DOHH2 (cell line): ENCODE measurements at regions not wholly inside any gene's neighbourhood (a gene's known extent, or its start where the extent isn't known, plus 50 kb on each side); places are given as distances from the start of the nearest gene placed in this dataset.

Source experiments
- H3F3A ChIP-seq: fragments of 200-600 bp; sonication (generic), shearing (Covaris generic); 2 replicates; pipeline ENCODE4 v1.6.0; 2016; ENCODE audit warnings: antibody characterized with exemption, mild to moderate bottlenecking; ENCODE audit not compliant: control insufficient read depth, insufficient read depth
- H3K27ac ChIP-seq: fragments of 200-600 bp; sonication (generic); 2 replicates; pipeline ENCODE4 v1.5.1; 2014; ENCODE audit warnings: low read depth, mild to moderate bottlenecking, low read length, moderate library complexity
- H3K27me3 ChIP-seq: fragments of 200-600 bp; sonication (generic); 2 replicates; pipeline ENCODE4 v1.6.1; 2014; ENCODE audit warnings: mild to moderate bottlenecking, low read length, mixed read lengths; ENCODE audit not compliant: control insufficient read depth
- H3K36me3 ChIP-seq: fragments of 200-600 bp; sonication (generic); 2 replicates; pipeline ENCODE4 v1.6.1; 2014; ENCODE audit warnings: mild to moderate bottlenecking, low read length, moderate library complexity, mixed read lengths; ENCODE audit not compliant: control insufficient read depth
- H3K4me1 ChIP-seq: fragments of 200-600 bp; sonication (generic); 2 replicates; pipeline ENCODE4 v1.6.1; 2014; ENCODE audit warnings: mild to moderate bottlenecking, low read length, mixed read lengths; ENCODE audit not compliant: control insufficient read depth
- H3K4me2 ChIP-seq: fragments of 200-600 bp; sonication (generic); 2 replicates; pipeline ENCODE4 v1.6.0; 2014; ENCODE audit warnings: mild to moderate bottlenecking, low read length, moderate library complexity
- H3K4me3 ChIP-seq: fragments of 200-600 bp; sonication (generic); 2 replicates; pipeline ENCODE4 v1.5.1; 2014; ENCODE audit warnings: mild to moderate bottlenecking, low read length, mixed read lengths
- H3K79me2 ChIP-seq: fragments of 200-600 bp; sonication (generic); 2 replicates; pipeline ENCODE4 v1.6.1; 2014; ENCODE audit warnings: mild to moderate bottlenecking, low read length, mixed read lengths; ENCODE audit not compliant: control insufficient read depth
- H3K9me2 ChIP-seq: fragments of 200-600 bp; sonication (generic); replicated peaks from 2 replicates; pipeline ENCODE4 v1.6.1; 2014; ENCODE audit warnings: mild to moderate bottlenecking, low read length, mixed read lengths; ENCODE audit not compliant: control insufficient read depth
- H3K9me3 ChIP-seq: fragments of 200-600 bp; sonication (generic); 2 replicates; pipeline ENCODE4 v1.6.1; 2014; ENCODE audit warnings: antibody characterized with exemption, low read length, mixed read lengths; ENCODE audit not compliant: control insufficient read depth, insufficient read depth
- H4K20me1 ChIP-seq: fragments of 200-600 bp; sonication (generic); 2 replicates; pipeline ENCODE4 v1.6.0; 2014; ENCODE audit warnings: low read depth, mild to moderate bottlenecking, antibody characterized with exemption, low read length, moderate library complexity; ENCODE audit not compliant: control insufficient read depth, insufficient read depth
- EZH2phosphoT487 ChIP-seq: fragments of 200-600 bp; sonication (generic); IDR thresholded peaks from 2 replicates; pipeline ENCODE4 v1.6.1; 2017; ENCODE audit warnings: borderline replicate concordance, mild to moderate bottlenecking, antibody characterized with exemption, low read length, moderate library complexity, mixed read lengths
- TF ChIP-seq, protein P1 (sequence below): fragments of 200-600 bp; sonication (generic); IDR thresholded peaks from one replicate; pipeline ENCODE4 v1.5.1; 2014; ENCODE audit warnings: antibody characterized with exemption, mild to moderate bottlenecking, low read depth, low read length; ENCODE audit not compliant: poor library complexity, severe bottlenecking

DNA sequence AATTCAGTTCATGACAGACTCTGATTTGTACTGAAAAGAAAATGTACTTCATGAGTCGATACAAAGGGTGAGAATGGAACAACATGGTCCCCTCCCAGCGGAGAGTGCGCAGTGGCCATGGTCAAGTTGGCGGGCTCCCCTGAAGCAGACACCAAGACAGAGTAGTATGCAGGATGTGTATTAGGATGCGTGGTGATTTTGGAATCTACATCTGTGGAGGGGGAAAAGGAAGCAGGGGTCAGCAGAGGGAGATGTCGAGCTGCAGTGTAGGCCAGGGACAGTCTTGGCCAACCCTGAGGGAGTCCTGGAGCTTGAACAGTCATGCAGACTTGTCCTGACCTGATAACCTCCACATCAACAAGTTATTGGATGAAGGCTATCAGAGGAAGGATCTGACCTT is 481.0 kb downstream of the OMA1 start:
- no peaks in the 10 kb centered on the region for H3K9me3 ChIP-seq
- no peak overlapping the region for H3K4me2 ChIP-seq
- no peak overlapping the region for H3K4me3 ChIP-seq
- no peaks in the 10 kb centered on the region for H3K36me3 ChIP-seq
- H3K27me3 ChIP-seq, result no peaks in the 10 kb centered on the region
- TF ChIP-seq, protein P1, sequence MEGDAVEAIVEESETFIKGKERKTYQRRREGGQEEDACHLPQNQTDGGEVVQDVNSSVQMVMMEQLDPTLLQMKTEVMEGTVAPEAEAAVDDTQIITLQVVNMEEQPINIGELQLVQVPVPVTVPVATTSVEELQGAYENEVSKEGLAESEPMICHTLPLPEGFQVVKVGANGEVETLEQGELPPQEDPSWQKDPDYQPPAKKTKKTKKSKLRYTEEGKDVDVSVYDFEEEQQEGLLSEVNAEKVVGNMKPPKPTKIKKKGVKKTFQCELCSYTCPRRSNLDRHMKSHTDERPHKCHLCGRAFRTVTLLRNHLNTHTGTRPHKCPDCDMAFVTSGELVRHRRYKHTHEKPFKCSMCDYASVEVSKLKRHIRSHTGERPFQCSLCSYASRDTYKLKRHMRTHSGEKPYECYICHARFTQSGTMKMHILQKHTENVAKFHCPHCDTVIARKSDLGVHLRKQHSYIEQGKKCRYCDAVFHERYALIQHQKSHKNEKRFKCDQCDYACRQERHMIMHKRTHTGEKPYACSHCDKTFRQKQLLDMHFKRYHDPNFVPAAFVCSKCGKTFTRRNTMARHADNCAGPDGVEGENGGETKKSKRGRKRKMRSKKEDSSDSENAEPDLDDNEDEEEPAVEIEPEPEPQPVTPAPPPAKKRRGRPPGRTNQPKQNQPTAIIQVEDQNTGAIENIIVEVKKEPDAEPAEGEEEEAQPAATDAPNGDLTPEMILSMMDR, result no peak
- no peak for TF ChIP-seq EZH2phosphoT487
- no peak overlapping the region for H3K27ac ChIP-seq
- H3F3A ChIP-seq, result no peaks in the 10 kb centered on the region
- no peaks in the 10 kb centered on the region for H4K20me1 ChIP-seq
- H3K79me2 ChIP-seq, result no peaks in the 10 kb centered on the region
- no peaks in the 10 kb centered on the region for H3K4me1 ChIP-seq
- no peaks in the 10 kb centered on the region for H3K9me2 ChIP-seq

DNA sequence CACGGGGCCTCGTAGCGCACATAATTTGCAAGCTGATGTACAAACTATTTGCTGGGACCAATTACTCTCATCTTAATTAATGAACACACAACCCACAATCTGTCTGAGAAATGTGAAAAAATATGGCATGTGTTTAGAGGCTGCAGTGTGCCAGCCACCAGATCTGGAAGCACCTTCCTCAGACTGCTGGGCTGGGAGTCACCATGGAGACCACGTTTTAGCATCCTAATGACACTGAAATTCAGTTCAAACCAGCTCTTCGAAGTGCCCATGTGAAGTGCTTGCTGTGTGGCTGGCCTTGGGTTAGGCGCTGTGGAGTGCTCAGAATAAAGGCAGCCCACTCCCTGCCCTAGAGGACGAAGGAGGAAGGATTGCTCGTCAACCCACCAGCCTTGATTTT is 482.4 kb downstream of the OMA1 start:
- Histone ChIP-seq H3K79me2 (no peaks in the 10 kb centered on the region), H3K36me3 (no peaks in the 10 kb centered on the region), H4K20me1 (no peaks in the 10 kb centered on the region), H3K27ac (no peak overlapping the region), H3K27me3 (no peaks in the 10 kb centered on the region), H3K4me3 (no peak overlapping the region), H3K4me1 (no peaks in the 10 kb centered on the region), H3K9me2 (no peaks in the 10 kb centered on the region), H3K9me3 (no peaks in the 10 kb centered on the region), H3F3A (no peaks in the 10 kb centered on the region), H3K4me2 (no peak overlapping the region)
- no peak for TF ChIP-seq EZH2phosphoT487
- TF ChIP-seq, protein P1, result no peak

- no peak overlapping the region for H3K4me2 ChIP-seq
- no peaks in the 10 kb centered on the region for H3K79me2 ChIP-seq
- no peaks in the 10 kb centered on the region for H3K4me1 ChIP-seq
- no peaks in the 10 kb centered on the region for H3K36me3 ChIP-seq
- H3K27ac ChIP-seq, result no peak overlapping the region
- no peaks in the 10 kb centered on the region for H3K9me2 ChIP-seq
- H4K20me1 ChIP-seq, result no peaks in the 10 kb centered on the region
- TF ChIP-seq, protein P1, result no peak
- no peak for TF ChIP-seq EZH2phosphoT487
- no peaks in the 10 kb centered on the region for H3F3A ChIP-seq
- no peaks in the 10 kb centered on the region for H3K27me3 ChIP-seq
- H3K9me3 ChIP-seq, result no peaks in the 10 kb centered on the region
- no peak overlapping the region for H3K4me3 ChIP-seq
Measured at GRCh38 chr1:58063095-58063494, 483.4 kb downstream of the OMA1 start.

GRCh38 chr1:58062635-58063034 is 483.9 kb downstream of the OMA1 start:
- no peaks in the 10 kb centered on the region for H3K36me3 ChIP-seq
- no peak for TF ChIP-seq EZH2phosphoT487
- TF ChIP-seq, protein P1, result no peak
- H3K9me2 ChIP-seq, result no peaks in the 10 kb centered on the region

More at GRCh38 chr1:58062635-58063034, 483.9 kb downstream of the OMA1 start:
- H4K20me1 ChIP-seq, result no peaks in the 10 kb centered on the region
- no peaks in the 10 kb centered on the region for H3K79me2 ChIP-seq
- H3F3A ChIP-seq, result no peaks in the 10 kb centered on the region
- H3K4me2 ChIP-seq, result no peak overlapping the region
- H3K27me3 ChIP-seq, result no peaks in the 10 kb centered on the region
- no peaks in the 10 kb centered on the region for H3K9me3 ChIP-seq
- H3K4me3 ChIP-seq, result no peak overlapping the region
- H3K27ac ChIP-seq, result no peak overlapping the region
- H3K4me1 ChIP-seq, result no peaks in the 10 kb centered on the region
